DOHH2 (cell line): ENCODE measurements at regions not wholly inside any gene's neighbourhood (a gene's known extent, or its start where the extent isn't known, plus 50 kb on each side); places are given as distances from the start of the nearest gene placed in this dataset.

Experiments
- H3F3A ChIP-seq: fragments of 200-600 bp; sonication (generic), shearing (Covaris generic); 2 replicates; pipeline ENCODE4 v1.6.0; 2016; ENCODE audit warnings: antibody characterized with exemption, mild to moderate bottlenecking; ENCODE audit not compliant: control insufficient read depth, insufficient read depth
- H3K27ac ChIP-seq: fragments of 200-600 bp; sonication (generic); 2 replicates; pipeline ENCODE4 v1.5.1; 2014; ENCODE audit warnings: low read depth, mild to moderate bottlenecking, low read length, moderate library complexity
- H3K27me3 ChIP-seq: fragments of 200-600 bp; sonication (generic); 2 replicates; pipeline ENCODE4 v1.6.1; 2014; ENCODE audit warnings: mild to moderate bottlenecking, low read length, mixed read lengths; ENCODE audit not compliant: control insufficient read depth
- H3K36me3 ChIP-seq: fragments of 200-600 bp; sonication (generic); 2 replicates; pipeline ENCODE4 v1.6.1; 2014; ENCODE audit warnings: mild to moderate bottlenecking, low read length, moderate library complexity, mixed read lengths; ENCODE audit not compliant: control insufficient read depth
- H3K4me1 ChIP-seq: fragments of 200-600 bp; sonication (generic); 2 replicates; pipeline ENCODE4 v1.6.1; 2014; ENCODE audit warnings: mild to moderate bottlenecking, low read length, mixed read lengths; ENCODE audit not compliant: control insufficient read depth
- H3K4me2 ChIP-seq: fragments of 200-600 bp; sonication (generic); 2 replicates; pipeline ENCODE4 v1.6.0; 2014; ENCODE audit warnings: mild to moderate bottlenecking, low read length, moderate library complexity
- H3K4me3 ChIP-seq: fragments of 200-600 bp; sonication (generic); 2 replicates; pipeline ENCODE4 v1.5.1; 2014; ENCODE audit warnings: mild to moderate bottlenecking, low read length, mixed read lengths
- H3K79me2 ChIP-seq: fragments of 200-600 bp; sonication (generic); 2 replicates; pipeline ENCODE4 v1.6.1; 2014; ENCODE audit warnings: mild to moderate bottlenecking, low read length, mixed read lengths; ENCODE audit not compliant: control insufficient read depth
- H3K9me2 ChIP-seq: fragments of 200-600 bp; sonication (generic); replicated peaks from 2 replicates; pipeline ENCODE4 v1.6.1; 2014; ENCODE audit warnings: mild to moderate bottlenecking, low read length, mixed read lengths; ENCODE audit not compliant: control insufficient read depth
- H3K9me3 ChIP-seq: fragments of 200-600 bp; sonication (generic); 2 replicates; pipeline ENCODE4 v1.6.1; 2014; ENCODE audit warnings: antibody characterized with exemption, low read length, mixed read lengths; ENCODE audit not compliant: control insufficient read depth, insufficient read depth
- H4K20me1 ChIP-seq: fragments of 200-600 bp; sonication (generic); 2 replicates; pipeline ENCODE4 v1.6.0; 2014; ENCODE audit warnings: low read depth, mild to moderate bottlenecking, antibody characterized with exemption, low read length, moderate library complexity; ENCODE audit not compliant: control insufficient read depth, insufficient read depth
- EZH2phosphoT487 ChIP-seq: fragments of 200-600 bp; sonication (generic); IDR thresholded peaks from 2 replicates; pipeline ENCODE4 v1.6.1; 2017; ENCODE audit warnings: borderline replicate concordance, mild to moderate bottlenecking, antibody characterized with exemption, low read length, moderate library complexity, mixed read lengths
- TF ChIP-seq, protein P1 (sequence below): fragments of 200-600 bp; sonication (generic); IDR thresholded peaks from one replicate; pipeline ENCODE4 v1.5.1; 2014; ENCODE audit warnings: antibody characterized with exemption, mild to moderate bottlenecking, low read depth, low read length; ENCODE audit not compliant: poor library complexity, severe bottlenecking

- Histone ChIP-seq H3K79me2 (no peaks in the 10 kb centered on the region), H4K20me1 (no peaks in the 10 kb centered on the region), H3K4me1 (no peaks in the 10 kb centered on the region), H3K4me2 (no peak overlapping the region), H3F3A (no peaks in the 10 kb centered on the region), H3K4me3 (no peak overlapping the region), H3K9me3 (no peaks in the 10 kb centered on the region), H3K27ac (no peak overlapping the region), H3K27me3 (no peaks in the 10 kb centered on the region), H3K36me3 (no peaks in the 10 kb centered on the region), H3K9me2 (no peaks in the 10 kb centered on the region)
- no peak for TF ChIP-seq EZH2phosphoT487
- TF ChIP-seq, protein P1, sequence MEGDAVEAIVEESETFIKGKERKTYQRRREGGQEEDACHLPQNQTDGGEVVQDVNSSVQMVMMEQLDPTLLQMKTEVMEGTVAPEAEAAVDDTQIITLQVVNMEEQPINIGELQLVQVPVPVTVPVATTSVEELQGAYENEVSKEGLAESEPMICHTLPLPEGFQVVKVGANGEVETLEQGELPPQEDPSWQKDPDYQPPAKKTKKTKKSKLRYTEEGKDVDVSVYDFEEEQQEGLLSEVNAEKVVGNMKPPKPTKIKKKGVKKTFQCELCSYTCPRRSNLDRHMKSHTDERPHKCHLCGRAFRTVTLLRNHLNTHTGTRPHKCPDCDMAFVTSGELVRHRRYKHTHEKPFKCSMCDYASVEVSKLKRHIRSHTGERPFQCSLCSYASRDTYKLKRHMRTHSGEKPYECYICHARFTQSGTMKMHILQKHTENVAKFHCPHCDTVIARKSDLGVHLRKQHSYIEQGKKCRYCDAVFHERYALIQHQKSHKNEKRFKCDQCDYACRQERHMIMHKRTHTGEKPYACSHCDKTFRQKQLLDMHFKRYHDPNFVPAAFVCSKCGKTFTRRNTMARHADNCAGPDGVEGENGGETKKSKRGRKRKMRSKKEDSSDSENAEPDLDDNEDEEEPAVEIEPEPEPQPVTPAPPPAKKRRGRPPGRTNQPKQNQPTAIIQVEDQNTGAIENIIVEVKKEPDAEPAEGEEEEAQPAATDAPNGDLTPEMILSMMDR: no peak
These were observed 143.9 kb upstream of the FSHR start for GRCh38 chr2:49298230-49298629.

DNA sequence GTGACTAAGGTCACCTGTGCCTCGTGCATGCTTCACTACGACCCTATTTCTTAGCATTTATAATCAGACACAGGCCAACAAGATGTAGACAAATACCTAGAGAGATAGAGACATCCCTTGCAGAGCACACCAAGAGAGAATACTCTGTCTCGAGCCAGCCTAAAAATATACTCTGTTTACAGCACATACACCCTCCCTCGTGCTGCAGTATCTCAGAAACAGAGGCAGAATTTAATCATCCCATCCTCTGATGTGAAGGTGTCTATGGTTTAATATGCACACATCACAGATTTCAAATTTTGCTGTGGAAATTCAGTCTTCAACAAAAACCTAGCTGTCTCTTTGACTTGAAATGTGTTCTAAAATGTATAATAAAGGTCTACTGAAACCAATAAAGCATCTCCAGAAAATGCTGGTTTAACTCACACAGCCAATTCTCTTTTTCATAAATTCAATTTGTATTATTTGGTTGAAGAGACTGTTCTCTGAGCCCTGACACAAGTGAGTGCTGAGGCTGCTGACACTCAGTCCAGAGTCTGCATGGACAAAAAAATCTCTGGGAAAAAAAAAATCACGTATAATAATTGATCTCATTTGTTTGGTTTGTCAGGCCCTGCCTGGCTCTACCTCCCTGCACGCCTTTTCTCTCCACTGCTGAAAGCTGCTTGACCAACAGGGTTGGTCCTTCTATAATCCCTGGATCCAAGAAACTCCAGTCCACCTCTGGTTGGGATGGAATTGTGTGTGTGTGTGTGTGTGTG lies 142.0 kb upstream of the FSHR start:
- Histone ChIP-seq H3K4me2 (no peak overlapping the region), H3K4me1 (no peaks in the 10 kb centered on the region), H4K20me1 (no peaks in the 10 kb centered on the region), H3K4me3 (no peak overlapping the region), H3K27me3 (no peaks in the 10 kb centered on the region), H3K79me2 (no peaks in the 10 kb centered on the region), H3K36me3 (no peaks in the 10 kb centered on the region), H3K27ac (no peak overlapping the region), H3K9me3 (no peaks in the 10 kb centered on the region), H3F3A (no peaks in the 10 kb centered on the region), H3K9me2 (no peaks in the 10 kb centered on the region)
- TF ChIP-seq, protein P1: no peak
- TF ChIP-seq EZH2phosphoT487: no peak

- Histone ChIP-seq H3K4me3 (no peak overlapping the region), H3F3A (no peaks in the 10 kb centered on the region), H4K20me1 (no peaks in the 10 kb centered on the region), H3K79me2 (no peaks in the 10 kb centered on the region), H3K4me2 (no peak overlapping the region), H3K4me1 (no peaks in the 10 kb centered on the region), H3K27me3 (no peaks in the 10 kb centered on the region), H3K9me3 (no peaks in the 10 kb centered on the region), H3K9me2 (no peaks in the 10 kb centered on the region), H3K27ac (no peak overlapping the region), H3K36me3 (no peaks in the 10 kb centered on the region)
- TF ChIP-seq EZH2phosphoT487: no peak
- TF ChIP-seq, protein P1: no peak
These were observed 139.9 kb upstream of the FSHR start for GRCh38 chr2:49294225-49294624.
